ENCODE measurements at regions not wholly inside any gene's neighbourhood (a gene's known extent, or its start where the extent isn't known, plus 50 kb on each side); places are given as distances from the start of the nearest gene placed in this dataset.

- no peak overlapping the region for H3K4me3 Mint-ChIP-seq
- H3K27me3 ChIP-seq (replicated peaks in 1 of 4; ENCODE audit: control extremely low read depth in 1 of 4, control insufficient read depth in 3 of 4, insufficient read depth in 4 of 4, low read length in 3 of 4): no peaks in the 10 kb centered on the region
- ATAC-seq (ENCODE audit: low read depth) (no peak), DNase-seq (no peak)
- no peaks in the 10 kb centered on the region for H3K9me3 ChIP-seq (ENCODE audit: control extremely low read depth in 1 of 3, control insufficient read depth in 2 of 3, insufficient read depth in 1 of 3, low read length in 2 of 3)
- H3K79me2 ChIP-seq (ENCODE audit: control insufficient read depth, insufficient read depth, low read length): no peaks in the 10 kb centered on the region
- POLR2A ChIA-PET: no interaction called here
- H3K36me3 ChIP-seq (replicated peaks in 1 of 2; ENCODE audit: control extremely low read depth in 1 of 2, control insufficient read depth in 1 of 2, extremely low read depth in 1 of 2, insufficient read depth in 2 of 2, low read length in 1 of 2): no peaks in the 10 kb centered on the region
- H3K4me1 ChIP-seq (ENCODE audit: control insufficient read depth in 2 of 2, insufficient read depth in 2 of 2, low read length in 2 of 2): no peaks in the 10 kb centered on the region
- no peak overlapping the region for H3K27ac Mint-ChIP-seq
- no CpG with 5 or more reads among the region's 2 CpGs for WGBS (ENCODE audit: insufficient coverage)
- intact Hi-C loops (cut with micrococcal nuclease): no loop called here
- H3K9me3 Mint-ChIP-seq (ENCODE audit: insufficient read depth): no peaks in the 10 kb centered on the region
- CTCF ChIA-PET: no interaction called here
- no peak overlapping the region for H3K4me3 ChIP-seq (ENCODE audit: control extremely low read depth in 1 of 5, extremely low read depth in 1 of 5, insufficient read depth in 1 of 5, low read depth in 2 of 5, low read length in 4 of 5)
- H4K20me1 ChIP-seq (ENCODE audit: control insufficient read depth, insufficient read depth, low read length, poor library complexity, severe bottlenecking): no peaks in the 10 kb centered on the region
- TF ChIP-seq EZH2 (IDR thresholded peaks at IDR 0.05; ENCODE audit: borderline replicate concordance, insufficient read depth, low read depth, low read length, poor library complexity, severe bottlenecking) (no peak), CTCF (IDR thresholded peaks at IDR 0.05) (no peak)
- H2AFZ ChIP-seq (ENCODE audit: insufficient read depth, low read depth, low read length, poor library complexity, severe bottlenecking): no peak overlapping the region
- H3K27ac ChIP-seq (ENCODE audit: low read length in 2 of 2): no peak overlapping the region
- no peaks in the 10 kb centered on the region for H3K27me3 Mint-ChIP-seq
- H3K4me2 ChIP-seq (replicated peaks; ENCODE audit: low read depth, low read length, poor library complexity, severe bottlenecking): no peak overlapping the region
- H3K9ac ChIP-seq (ENCODE audit: low read length): no peak overlapping the region
- no peaks in the 10 kb centered on the region for H3K4me1 Mint-ChIP-seq
These were observed 272.6 kb downstream of the ATPSCKMT start for GRCh38 chr5:9977070-9977469.

GRCh38 chr5:9976621-9977020 is 273.1 kb downstream of the ATPSCKMT start:
- H3K79me2 ChIP-seq (ENCODE audit: control insufficient read depth, insufficient read depth, low read length): no peaks in the 10 kb centered on the region
- no peaks in the 10 kb centered on the region for H3K4me1 Mint-ChIP-seq
- DNase-seq (no peak), ATAC-seq (ENCODE audit: low read depth) (no peak)
- H3K4me1 ChIP-seq (ENCODE audit: control insufficient read depth in 2 of 2, insufficient read depth in 2 of 2, low read length in 2 of 2): no peaks in the 10 kb centered on the region
- H3K9ac ChIP-seq (ENCODE audit: low read length): no peak overlapping the region
- H2AFZ ChIP-seq (ENCODE audit: insufficient read depth, low read depth, low read length, poor library complexity, severe bottlenecking): no peak overlapping the region
- H3K36me3 ChIP-seq (replicated peaks in 1 of 2; ENCODE audit: control extremely low read depth in 1 of 2, control insufficient read depth in 1 of 2, extremely low read depth in 1 of 2, insufficient read depth in 2 of 2, low read length in 1 of 2): no peaks in the 10 kb centered on the region
- no peak overlapping the region for H3K4me2 ChIP-seq (replicated peaks; ENCODE audit: low read depth, low read length, poor library complexity, severe bottlenecking)
- no peak overlapping the region for H3K4me3 Mint-ChIP-seq
- ChIA-PET POLR2A (no interaction called here), CTCF (no interaction called here)
- intact Hi-C loops (cut with micrococcal nuclease): no loop called here
- H3K27me3 ChIP-seq (replicated peaks in 1 of 4; ENCODE audit: control extremely low read depth in 1 of 4, control insufficient read depth in 3 of 4, insufficient read depth in 4 of 4, low read length in 3 of 4): no peaks in the 10 kb centered on the region
- no peak overlapping the region for H3K27ac Mint-ChIP-seq
- 17% methylated on average over 1 of the region's 3 CpGs for whole genome bisulfite sequencing (ENCODE audit: insufficient coverage)
- H3K27me3 Mint-ChIP-seq: no peaks in the 10 kb centered on the region
- no peak for TF ChIP-seq EZH2 (IDR thresholded peaks at IDR 0.05; ENCODE audit: borderline replicate concordance, insufficient read depth, low read depth, low read length, poor library complexity, severe bottlenecking)
- TF ChIP-seq CTCF (IDR thresholded peaks at IDR 0.05): no peak
- H3K9me3 ChIP-seq (ENCODE audit: control extremely low read depth in 1 of 3, control insufficient read depth in 2 of 3, insufficient read depth in 1 of 3, low read length in 2 of 3): no peaks in the 10 kb centered on the region
- H3K9me3 Mint-ChIP-seq (ENCODE audit: insufficient read depth): no peaks in the 10 kb centered on the region
- H3K4me3 ChIP-seq (ENCODE audit: control extremely low read depth in 1 of 5, extremely low read depth in 1 of 5, insufficient read depth in 1 of 5, low read depth in 2 of 5, low read length in 4 of 5): no peak overlapping the region
- no peaks in the 10 kb centered on the region for H4K20me1 ChIP-seq (ENCODE audit: control insufficient read depth, insufficient read depth, low read length, poor library complexity, severe bottlenecking)
- H3K27ac ChIP-seq (ENCODE audit: low read length in 2 of 2): no peak overlapping the region

Data from B cell (primary cell).